HCT116 (cell line): ENCODE measurements at regions not wholly inside any gene's neighbourhood (a gene's known extent, or its start where the extent isn't known, plus 50 kb on each side); places are given as distances from the start of the nearest gene placed in this dataset.

ENCODE experiments used
- ATAC-seq: fragments of 200-7000 bp; cut with Tn5 transposase; 2 replicates; pipeline ENCODE4 v1.9.1; 2020; ENCODE audit warnings: mild to moderate bottlenecking, moderate library complexity
- BruUV-seq: library from RNA; stranded (reverse); fragments of 400-500 nt; replicated peaks from 2 replicates; lab custom pipeline; 2021; lab: Mats Ljungman, UMichigan
- CTCF ChIA-PET: fragments of 300-600 bp; sonication (Branson Sonifier 250); formaldehyde crosslinking; loops from one replicate; lab custom pipeline; 2021; ENCODE audit warnings: antibody characterized with exemption; lab: Charles Lee
- POLR2A ChIA-PET: fragments of 300-600, 350-600 bp; sonication (Branson Sonifier 250); formaldehyde crosslinking; loops from one replicate; lab custom pipeline; 2021; ENCODE audit warnings: antibody characterized with exemption; lab: Charles Lee
- RAD21 ChIA-PET, 2 experiments: fragments of 300-600 bp; sonication (Branson Sonifier 250); formaldehyde crosslinking; loops; one replicate each; lab custom pipeline; 2023; ENCODE audit warnings: low total read pairs in 2 of 2; ENCODE audit not compliant: uncharacterized antibody in 2 of 2, unreplicated experiment in 2 of 2, low non-redundant PET in 1 of 2; lab: Charles Lee
- DNase-seq: peaks from one replicate; pipeline ENCODE4 v3.0.0-alpha.2; 2010; ENCODE audit warnings: low read depth, low spot score
- H2AFZ ChIP-seq: fragments of 200-600 bp; shearing (Covaris generic), sonication (generic); 2 replicates; pipeline ENCODE4 v1.6.1; 2017; ENCODE audit warnings: low read depth, mixed run types, mixed read lengths, antibody characterized with exemption, low read length; ENCODE audit not compliant: poor library complexity, severe bottlenecking
- H3K27ac ChIP-seq: 2 replicates; pipeline ENCODE4 v1.5.1; 2012; ENCODE audit warnings: low read depth, low read length
- H3K27me3 ChIP-seq: fragments of 200-600 bp; sonication (generic); 2 replicates; pipeline ENCODE4 v1.6.1; 2016; ENCODE audit warnings: mixed run types, low read length, mixed read lengths; ENCODE audit not compliant: insufficient read depth
- H3K36me3 ChIP-seq, 2 experiments: fragments of 200-500 bp in 1 of 2; fragments of 200-600 bp in 1 of 2; sonication (Bioruptor generic) in 1 of 2; sonication (generic) in 1 of 2; 2 replicates each; pipeline versions ENCODE4 v1.5.1 to v1.6.1; 2014 to 2016; ENCODE audit warnings: low read length in 2 of 2, inconsistent platforms in 1 of 2, mixed read lengths in 1 of 2, mixed run types in 1 of 2; ENCODE audit not compliant: insufficient read depth in 2 of 2, control insufficient read depth in 1 of 2
- H3K4me1 ChIP-seq, 2 experiments: fragments of 200-600 bp in 1 of 2; sonication (generic) in 1 of 2; 2 replicates each; pipeline versions ENCODE4 v1.5.1 to v1.6.1; 2012 to 2017; ENCODE audit warnings: low read length in 2 of 2, inconsistent platforms in 1 of 2, mild to moderate bottlenecking in 1 of 2, mixed read lengths in 1 of 2, mixed run types in 1 of 2, moderate library complexity in 1 of 2; ENCODE audit not compliant: insufficient read depth in 2 of 2, control insufficient read depth in 1 of 2
- H3K4me2 ChIP-seq: fragments of 200-600 bp; sonication (generic); 2 replicates; pipeline ENCODE4 v1.6.1; 2017; ENCODE audit warnings: mixed run types, low read length, mixed read lengths
- H3K4me3 ChIP-seq, 2 experiments: fragments of 200-600 bp in 1 of 2; sonication (generic) in 1 of 2; replicated peaks in 1 of 2; 2 replicates each; pipeline ENCODE4 v1.5.1; 2011 to 2016; ENCODE audit warnings: low read length in 2 of 2, control low read depth in 1 of 2, low read depth in 1 of 2, mild to moderate bottlenecking in 1 of 2, mixed read lengths in 1 of 2, mixed run types in 1 of 2
- H3K79me2 ChIP-seq: fragments of 200-600 bp; sonication (generic); 2 replicates; pipeline ENCODE4 v1.6.1; 2017; ENCODE audit warnings: mild to moderate bottlenecking, mixed run types, low read length, moderate library complexity, mixed read lengths; ENCODE audit not compliant: insufficient read depth
- H3K9ac ChIP-seq: fragments of 200-600 bp; sonication (generic); 2 replicates; pipeline ENCODE4 v1.6.1; 2016; ENCODE audit warnings: low read length, mixed read lengths
- H3K9me2 ChIP-seq: fragments of 200-600 bp; sonication (generic), shearing (Covaris generic); 2 replicates; pipeline ENCODE4 v1.6.1; 2017; ENCODE audit warnings: mixed run types, mild to moderate bottlenecking, moderate library complexity; ENCODE audit not compliant: insufficient read depth
- H3K9me3 ChIP-seq, 2 experiments: fragments of 200-500 bp in 1 of 2; fragments of 200-600 bp in 1 of 2; sonication (Bioruptor generic) in 1 of 2; sonication (generic) in 1 of 2; 2 replicates each; pipeline ENCODE4 v1.6.1; 2014 to 2017; ENCODE audit warnings: low read length in 2 of 2, mixed read lengths in 2 of 2, inconsistent platforms in 1 of 2, low read depth in 1 of 2, mild to moderate bottlenecking in 1 of 2, mixed run types in 1 of 2, moderate library complexity in 1 of 2; ENCODE audit not compliant: control insufficient read depth in 1 of 2, insufficient read depth in 1 of 2
- H4K20me1 ChIP-seq: fragments of 200-600 bp; sonication (generic), shearing (Covaris generic); 2 replicates; pipeline ENCODE4 v1.6.1; 2017; ENCODE audit warnings: mixed run types, mild to moderate bottlenecking, moderate library complexity; ENCODE audit not compliant: insufficient read depth
- ATF3 ChIP-seq: IDR thresholded peaks from 2 replicates; pipeline ENCODE4 v1.6.1; 2012
- CEBPB ChIP-seq: IDR thresholded peaks from 2 replicates; pipeline ENCODE4 v1.6.1; 2012; ENCODE audit warnings: low read depth
- EGR1 ChIP-seq: IDR thresholded peaks from 2 replicates; pipeline ENCODE4 v1.6.1; 2012; ENCODE audit warnings: low read depth
- ELF1 ChIP-seq: IDR thresholded peaks from 2 replicates; pipeline ENCODE4 v1.6.1; 2012; ENCODE audit warnings: low read depth, borderline replicate concordance
- EZH2 ChIP-seq: fragments of 200-600 bp; sonication (generic); IDR thresholded peaks from 2 replicates; pipeline ENCODE4 v1.6.1; 2017; ENCODE audit warnings: antibody characterized with exemption, mixed run types
- EZH2phosphoT487 ChIP-seq: fragments of 200-600 bp; IDR thresholded peaks from 2 replicates; pipeline ENCODE4 v1.6.1; 2018; ENCODE audit warnings: antibody characterized with exemption, borderline replicate concordance
- FOSL1 ChIP-seq: IDR thresholded peaks from 2 replicates; pipeline ENCODE4 v1.6.1; 2012; ENCODE audit warnings: low read depth
- JUND ChIP-seq: IDR thresholded peaks from 2 replicates; pipeline ENCODE4 v1.6.1; 2012
- MAX ChIP-seq: IDR thresholded peaks from 2 replicates; pipeline ENCODE4 v1.6.1; 2012
- POLR2A ChIP-seq: IDR thresholded peaks from 2 replicates; pipeline ENCODE4 v1.7.0; 2011; ENCODE audit warnings: borderline replicate concordance; ENCODE audit not compliant: insufficient read depth, insufficient read length; ENCODE audit errors: extremely low read depth
- RAD21 ChIP-seq: IDR thresholded peaks from 2 replicates; pipeline ENCODE4 v1.6.1; 2012; ENCODE audit warnings: low read depth, mild to moderate bottlenecking
- SIN3A ChIP-seq: IDR thresholded peaks from 2 replicates; pipeline ENCODE4 v1.6.1; 2012; ENCODE audit warnings: low read depth
- SP1 ChIP-seq: IDR thresholded peaks from 2 replicates; pipeline ENCODE4 v1.6.1; 2012; ENCODE audit warnings: low read depth
- YY1 ChIP-seq: IDR thresholded peaks from 2 replicates; pipeline ENCODE4 v1.6.1; 2011; ENCODE audit warnings: low read length, low read depth, moderate library complexity, mild to moderate bottlenecking; ENCODE audit not compliant: insufficient replicate concordance; ENCODE audit errors: extremely low read depth
- ZFX ChIP-seq: fragments of 450-650 bp; IDR thresholded peaks from 2 replicates; pipeline ENCODE4 v1.6.1; 2017
- intact Hi-C: fragments of 100-400 bp; cut with micrococcal nuclease; formaldehyde crosslinking; loops from 2 replicates; pipeline ENCODE4 v1.10.0; 2022

GRCh38 chr11:71068963-71069362 is 183.4 kb downstream of the SHANK2 start:
- TF ChIP-seq SIN3A: no peak
- TF ChIP-seq FOSL1: no peak
- no peak for TF ChIP-seq ATF3
- TF ChIP-seq YY1: no peak
- no peak for TF ChIP-seq JUND
- no peak for TF ChIP-seq CEBPB
- TF ChIP-seq SP1: no peak
- TF ChIP-seq EGR1: no peak
- H3K9ac ChIP-seq: no peak overlapping the region
- no peaks in the 10 kb centered on the region for H4K20me1 ChIP-seq
- H3K4me1 ChIP-seq: no peaks in the 10 kb centered on the region
- intact Hi-C loops: no loop called here
- H3K4me3 ChIP-seq: no peak overlapping the region
- ChIA-PET RAD21 (no interaction called here), CTCF (no interaction called here), POLR2A (no interaction called here)
- H3K79me2 ChIP-seq: no peaks in the 10 kb centered on the region
- no peaks in the 10 kb centered on the region; a peak in 1 of 4 replicates for H3K9me3 ChIP-seq
- ATAC-seq: no peak
- no TSS peak for BruUV-seq
- DNase-seq: no peak
- H3K27me3 ChIP-seq: no peaks in the 10 kb centered on the region
- no peaks in the 10 kb centered on the region for H3K36me3 ChIP-seq
- no peaks in the 10 kb centered on the region for H3K9me2 ChIP-seq
- no peak overlapping the region for H2AFZ ChIP-seq
- no peak overlapping the region for H3K27ac ChIP-seq
- H3K4me2 ChIP-seq: no peak overlapping the region

- no peak for DNase-seq
Measured at GRCh38 chr11:71067753-71068152, 184.6 kb downstream of the SHANK2 start.

More at GRCh38 chr11:71067753-71068152, 184.6 kb downstream of the SHANK2 start:
- ChIA-PET POLR2A (no interaction called here), CTCF (no interaction called here), RAD21 (no interaction called here)
- Histone ChIP-seq H3K27me3 (no peaks in the 10 kb centered on the region), H3K4me3 (no peak overlapping the region), H3K9me3 (no peaks in the 10 kb centered on the region; a peak in 1 of 4 replicates), H3K27ac (no peak overlapping the region), H3K9me2 (no peaks in the 10 kb centered on the region), H3K4me2 (no peak overlapping the region), H2AFZ (no peak overlapping the region), H3K79me2 (no peaks in the 10 kb centered on the region), H3K36me3 (no peaks in the 10 kb centered on the region), H3K4me1 (no peaks in the 10 kb centered on the region), H3K9ac (no peak overlapping the region), H4K20me1 (no peaks in the 10 kb centered on the region)
- intact Hi-C loops: no loop called here
- ATAC-seq: no peak
- TF ChIP-seq ELF1 (no peak), MAX (no peak), EZH2phosphoT487 (no peak), EZH2 (no peak), SIN3A (no peak), JUND (no peak), ZFX (no peak), POLR2A (no peak), SP1 (no peak), RAD21 (no peak)
- BruUV-seq: no TSS peak
